ENCODE measurements at regions not wholly inside any gene's neighbourhood (a gene's known extent, or its start where the extent isn't known, plus 50 kb on each side); places are given as distances from the start of the nearest gene placed in this dataset. TPM values are rescaled to one million over a fixed set of nuclear protein-coding genes. Genes with fewer than 3 reads are reported as not detected.
"Not testable (repeated sequence)": the region's sequence is repeated elsewhere in the genome, so short reads cannot be mapped to it uniquely, and the experiment has no call there.

DNA sequence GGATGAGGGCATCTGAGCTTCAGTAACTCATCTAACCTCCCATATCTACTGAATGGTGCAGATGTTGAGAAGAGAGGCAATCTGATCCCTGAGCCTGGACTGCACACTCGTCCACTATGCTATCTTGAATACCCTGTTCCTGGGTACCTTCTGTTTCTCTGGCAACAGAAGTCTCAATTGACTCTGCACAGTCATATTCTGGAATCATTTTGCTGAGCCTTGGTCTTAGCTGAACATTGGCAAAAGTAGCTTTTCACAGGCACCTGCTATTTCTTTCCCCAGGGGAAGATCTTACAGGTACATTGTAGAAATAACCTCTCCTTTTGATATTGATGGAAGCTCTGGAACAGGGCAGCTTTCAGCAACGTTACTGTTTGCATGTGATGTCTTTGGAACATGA lies 161.5 kb upstream of the GPR101 start:
- no peak for DNase-seq

DNA sequence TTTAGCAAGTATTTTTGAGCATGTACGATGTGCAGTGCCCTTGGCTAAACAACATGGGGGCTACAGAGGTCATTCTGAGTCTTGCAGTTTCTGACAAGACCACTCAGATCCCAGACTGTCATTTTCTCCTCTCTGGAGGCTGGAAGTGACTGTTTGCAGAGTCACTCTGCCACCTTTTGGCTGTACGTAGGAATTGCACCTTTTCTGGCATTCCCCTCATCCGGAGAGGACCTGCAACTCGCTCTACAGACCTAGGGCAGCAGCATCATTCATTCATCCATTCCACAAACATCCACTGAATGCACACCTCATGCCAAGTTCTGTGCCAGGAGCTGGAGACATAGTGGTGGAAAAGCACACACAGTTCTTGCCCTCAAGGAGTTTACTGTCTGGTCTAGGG lies 160.4 kb upstream of the GPR101 start:
- DNase-seq, result peak; percentile 39

DNA sequence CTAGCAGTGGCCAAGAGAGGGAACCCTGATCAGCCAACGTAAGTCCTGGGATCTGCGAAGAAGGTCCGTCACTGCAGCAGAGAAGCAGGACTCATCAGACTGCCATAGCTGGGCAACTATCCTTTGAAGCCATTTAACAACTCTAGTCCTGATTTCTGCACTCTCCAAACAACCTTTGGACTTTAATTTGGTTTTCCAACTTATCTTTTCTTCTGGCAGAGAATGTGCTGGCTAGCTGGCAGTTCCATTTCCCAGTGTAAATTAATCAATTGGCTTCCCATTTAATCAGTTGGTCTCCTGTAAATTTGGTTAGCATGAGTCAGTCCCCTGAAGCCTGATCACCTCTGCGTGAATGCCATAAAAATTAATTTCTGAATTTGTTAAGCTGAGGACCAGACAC lies 153.7 kb upstream of the GPR101 start:
- DNase-seq, result no peak

DNA sequence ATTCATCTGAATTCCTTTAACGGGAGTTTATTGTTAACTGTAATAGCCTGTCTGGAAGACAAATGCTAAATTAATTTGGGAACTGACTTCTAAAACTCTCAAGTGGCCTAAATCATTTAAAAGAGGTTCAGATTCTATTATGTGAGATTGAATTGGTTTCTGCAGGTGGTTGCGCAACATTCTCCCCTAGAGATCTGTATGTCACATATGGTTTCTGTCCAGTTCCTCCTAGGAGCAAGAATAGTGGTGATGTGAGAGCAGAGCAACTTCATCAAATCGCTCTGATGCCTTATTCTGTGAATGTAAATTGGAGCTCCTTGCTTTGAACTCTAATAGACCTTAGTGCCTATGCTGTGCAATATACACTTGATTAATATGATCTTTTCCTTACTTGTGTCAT lies 144.6 kb upstream of the GPR101 start:
- no peak for DNase-seq

DNA sequence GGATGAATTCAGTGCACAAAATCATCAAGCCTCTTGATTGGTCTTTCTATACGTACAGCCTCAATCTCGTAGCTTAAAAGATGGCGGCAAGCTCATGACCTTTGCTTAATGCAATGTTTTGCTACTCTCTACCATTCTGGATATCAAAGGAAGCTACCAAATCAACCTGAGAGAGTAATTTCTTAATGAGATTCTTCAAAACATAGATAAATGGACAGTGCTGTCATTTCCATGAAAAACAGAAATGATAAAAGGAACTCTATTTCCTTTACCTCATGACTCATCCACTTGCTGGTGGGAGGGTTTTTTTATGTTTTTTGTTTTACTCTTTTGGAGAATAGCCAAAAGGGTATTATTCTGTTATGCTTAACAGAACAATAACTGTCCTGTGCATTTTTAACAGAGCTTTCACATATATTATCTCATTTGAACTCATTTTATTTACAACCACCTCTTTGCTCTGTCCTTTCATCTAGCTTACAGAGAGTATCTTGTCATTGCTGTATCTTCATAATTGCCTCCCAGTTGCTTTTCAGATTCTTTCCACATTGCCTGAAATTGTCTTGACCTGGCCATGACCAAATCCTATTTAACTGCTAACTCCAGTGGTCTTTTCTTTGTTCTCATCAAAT lies 138.6 kb upstream of the GPR101 start:
- no peak for DNase-seq

DNA sequence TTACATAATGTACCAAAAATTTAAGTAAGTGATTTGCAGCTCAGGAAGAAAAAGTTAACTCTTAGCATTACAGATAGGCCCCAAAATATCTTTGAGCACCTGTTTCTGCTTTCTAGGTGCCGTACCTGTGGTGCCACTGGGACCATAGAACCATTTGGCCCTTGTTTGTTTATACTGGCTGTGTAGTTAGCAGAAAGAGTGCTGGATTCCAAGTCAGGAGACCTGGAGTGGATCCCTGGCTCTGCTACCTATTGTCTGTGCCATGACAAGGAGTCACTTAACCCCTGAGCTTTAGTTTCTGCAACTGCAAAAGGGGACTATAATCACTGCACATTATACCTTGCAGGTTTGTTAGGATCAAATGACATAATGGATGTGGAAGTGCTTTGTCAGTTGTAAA lies 137.8 kb upstream of the GPR101 start:
- DNase-seq, result no peak

DNA sequence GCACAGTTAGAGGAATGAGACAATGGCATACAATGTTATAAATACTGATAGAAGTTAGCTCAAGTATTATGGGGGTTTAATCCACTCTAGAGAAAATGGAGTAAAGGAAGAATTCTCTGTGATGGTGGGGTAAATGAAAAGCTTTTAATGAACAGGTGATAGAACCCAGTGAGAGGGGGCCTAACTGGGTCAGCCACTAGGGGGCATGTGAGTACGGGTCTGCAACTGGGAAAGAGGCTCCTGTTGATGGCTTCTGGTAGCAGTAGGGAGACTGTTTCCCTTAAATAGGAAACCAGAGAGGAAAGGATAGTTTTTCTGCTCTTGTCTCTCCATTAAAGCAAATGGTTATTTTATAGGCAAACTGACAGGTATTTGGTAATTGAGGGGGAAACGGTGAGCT lies 132.8 kb upstream of the GPR101 start:
- DNase-seq, result no peak

DNA sequence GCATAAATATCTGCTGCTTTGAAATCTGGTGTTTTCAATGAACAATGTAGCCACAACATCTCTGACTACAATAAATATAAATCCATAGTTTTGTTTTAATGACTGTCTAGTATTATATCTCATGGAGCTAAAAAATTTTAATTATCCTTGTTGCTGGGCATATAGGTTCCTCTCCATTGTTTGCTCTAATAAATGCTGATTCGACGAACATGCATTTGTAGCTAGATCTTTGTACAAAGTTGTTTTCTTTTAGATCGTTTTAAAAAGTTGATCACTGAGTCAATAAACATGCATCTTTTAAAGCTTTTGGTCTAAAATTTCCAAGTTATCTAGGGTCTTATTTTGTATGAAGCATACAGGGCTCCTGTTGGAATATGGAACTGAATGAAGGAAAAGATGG lies 130.5 kb upstream of the GPR101 start:
- no peak for DNase-seq

DNA sequence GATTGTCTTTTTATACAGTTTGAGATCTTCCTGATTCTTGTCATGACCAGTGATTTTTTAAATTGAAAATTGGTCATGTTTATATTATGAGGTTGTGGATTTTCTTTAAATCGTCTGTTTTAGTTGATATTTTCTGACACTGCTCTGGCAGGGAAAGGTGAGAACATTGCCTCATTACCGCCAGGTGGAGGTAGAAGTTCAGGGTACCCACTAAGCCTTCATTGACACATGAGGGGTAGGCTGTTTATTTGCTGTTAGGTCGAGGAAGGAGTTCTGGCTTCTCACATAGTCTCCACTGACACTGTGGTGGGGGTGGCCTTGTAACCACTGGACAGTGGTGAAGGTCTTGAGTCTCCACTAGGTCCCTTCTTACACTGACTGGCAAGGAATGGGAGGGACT lies 117.6 kb upstream of the GPR101 start:
- DNase-seq, result no peak

DNA sequence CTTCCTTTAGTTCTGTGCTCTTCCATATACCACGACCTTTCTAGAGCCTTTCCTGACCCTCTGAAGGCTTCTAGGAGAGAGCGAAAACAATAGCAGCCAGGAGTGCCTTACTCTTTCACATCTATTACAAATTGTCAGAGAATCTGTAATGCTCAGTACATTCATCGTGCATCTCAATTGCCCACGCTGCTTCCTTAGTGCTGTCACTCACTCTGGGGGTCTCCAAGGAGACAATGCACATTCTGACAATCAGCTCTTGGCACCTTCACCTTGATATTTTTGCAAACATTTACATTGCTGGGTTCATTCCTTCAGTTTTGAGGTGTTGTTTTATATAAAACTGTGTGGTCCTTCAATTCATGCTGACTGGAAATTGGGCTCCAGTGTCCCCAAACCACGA lies 110.1 kb upstream of the GPR101 start:
- DNase-seq, result no peak

DNA sequence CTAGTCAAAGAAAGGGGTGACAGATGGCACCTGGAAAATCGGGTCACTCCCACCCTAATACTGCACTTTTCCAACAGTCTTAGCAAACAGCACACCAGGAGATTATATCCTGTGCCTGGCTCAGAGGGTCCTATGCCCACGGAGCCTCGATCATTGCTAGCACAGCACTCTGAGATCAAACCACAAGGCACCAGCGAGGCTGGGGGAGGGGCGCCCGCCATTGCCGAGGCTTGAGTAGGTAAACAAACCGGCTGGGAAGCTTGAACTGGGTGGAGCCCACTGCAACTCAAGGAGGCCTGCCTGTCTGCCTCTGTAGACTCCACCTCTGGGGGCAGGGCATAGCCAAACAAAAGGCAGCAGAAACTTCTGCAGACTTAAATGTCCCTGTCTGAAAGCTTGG lies 88.9 kb upstream of the GPR101 start:
- not testable (repeated sequence) for DNase-seq

DNA sequence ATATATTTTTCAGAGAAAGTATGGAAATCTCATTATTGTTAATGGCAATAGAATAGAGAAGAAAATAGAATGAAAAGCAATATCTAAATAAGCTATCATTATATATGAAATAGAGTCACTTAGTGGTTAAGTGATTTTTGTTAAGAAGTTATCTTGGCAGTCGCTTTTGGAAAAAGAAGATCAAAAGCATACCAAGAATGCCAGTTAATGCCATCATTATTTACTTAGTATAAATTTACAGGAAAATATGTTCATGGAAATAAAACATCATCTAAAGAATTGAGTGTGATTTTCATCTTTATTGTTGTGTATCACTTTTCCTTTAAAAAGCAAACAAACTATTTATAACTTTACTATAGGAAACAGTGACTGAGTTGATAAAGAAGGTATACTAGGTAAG lies 85.3 kb upstream of the GPR101 start:
- no peak for DNase-seq

DNA sequence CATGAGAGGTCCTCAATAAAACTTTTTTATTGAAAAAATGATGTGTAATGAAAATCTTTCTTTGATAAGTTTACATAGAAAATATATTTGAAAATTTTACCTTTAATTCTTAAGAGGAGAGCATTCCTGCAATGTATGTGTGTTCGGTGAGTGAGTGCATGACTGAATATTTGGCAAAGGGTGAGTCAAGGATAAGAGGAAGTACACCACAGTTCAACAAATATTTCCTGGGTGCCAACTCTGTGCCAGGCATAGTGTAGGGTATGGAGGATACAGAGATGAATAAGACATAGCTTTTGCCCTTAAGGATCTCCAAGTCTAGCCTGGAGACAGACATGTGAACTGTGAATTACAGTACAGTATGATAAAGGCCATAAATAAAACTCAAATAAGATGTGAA lies 84.7 kb upstream of the GPR101 start:
- DNase-seq, result no peak

DNA sequence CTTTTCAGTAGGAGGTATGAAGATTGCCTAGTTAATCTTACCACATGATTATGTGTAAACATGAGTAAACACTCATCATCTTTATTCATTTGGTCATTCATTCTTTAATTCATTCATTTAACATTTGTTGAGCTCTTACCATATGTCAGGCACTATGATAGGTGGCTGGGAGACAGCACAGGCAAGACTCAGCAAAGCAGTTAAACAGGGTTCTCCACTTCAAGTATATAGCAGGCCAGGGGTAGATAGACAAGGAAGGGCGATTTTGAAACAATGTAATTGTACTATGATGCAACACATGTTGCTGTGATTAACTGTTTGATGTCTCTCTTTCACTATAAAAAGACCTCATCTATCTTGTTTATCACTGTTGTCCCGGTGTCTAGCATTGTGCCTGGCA lies 84.3 kb upstream of the GPR101 start:
- DNase-seq, result no peak

DNA sequence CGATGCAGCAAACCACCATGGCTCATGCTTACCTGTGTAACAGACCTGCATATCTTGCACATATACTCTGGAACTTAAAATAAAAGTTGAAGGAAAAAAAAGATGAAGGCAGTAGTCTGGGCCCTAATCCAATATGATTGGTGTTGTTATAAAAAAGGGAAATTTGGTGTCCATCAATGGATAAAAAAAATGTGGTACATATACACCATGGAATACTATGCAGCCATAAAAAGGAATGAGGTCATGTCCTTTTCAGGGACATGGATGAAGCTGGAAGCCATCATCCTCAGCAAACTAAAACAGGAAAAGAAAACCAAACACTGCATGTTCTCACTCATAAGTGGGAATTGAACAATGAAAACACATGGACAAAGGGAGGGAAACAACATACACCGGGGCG lies 74.1 kb upstream of the GPR101 start:
- not testable (repeated sequence) for DNase-seq

DNA sequence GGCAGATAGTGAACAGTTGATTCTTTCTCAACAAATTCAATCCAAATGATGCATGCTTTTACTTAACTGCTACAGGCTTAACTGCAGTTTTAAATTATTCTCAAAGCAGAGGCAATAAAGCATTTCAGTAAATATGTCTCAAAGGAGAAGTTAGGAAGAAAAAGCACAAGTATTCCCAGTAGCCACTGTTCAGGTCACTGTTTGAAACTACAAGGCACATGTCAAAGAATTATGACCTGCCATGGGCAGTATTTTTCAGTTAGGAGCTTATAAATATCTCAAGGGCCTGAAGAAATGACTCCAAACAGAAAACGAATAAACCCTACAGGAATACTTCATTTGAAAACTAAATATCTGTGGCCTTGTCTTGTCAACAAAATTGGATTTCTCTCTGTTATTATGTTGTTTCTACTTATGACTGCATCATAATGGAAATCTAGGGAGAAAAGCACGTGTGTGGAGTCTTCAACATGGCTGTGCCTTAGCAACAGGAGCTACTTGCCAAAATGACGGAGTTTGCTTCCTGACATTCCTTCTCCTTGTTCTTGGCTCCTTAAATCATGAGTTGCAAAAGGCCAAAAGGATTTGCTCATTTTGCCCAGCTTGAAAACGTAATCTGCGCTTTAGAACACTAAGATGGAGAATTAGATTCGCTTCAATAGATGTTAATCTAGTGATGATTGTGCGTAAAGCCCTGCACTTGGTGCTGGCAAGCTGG lies 67.6 kb upstream of the GPR101 start:
- no peak for DNase-seq

Small RNA genes lying in the stretch of these regions (small RNA-seq; reads per million reads assigned to genes)
- gene AL355309.1 (ENCODE audit: low replicate concordance), result not detected

Measured in tongue (tissue), 2 donors.